Inflammatory macrophage (primary cell): ENCODE measurements at regions not wholly inside any gene's neighbourhood (a gene's known extent, or its start where the extent isn't known, plus 50 kb on each side); places are given as distances from the start of the nearest gene placed in this dataset.

Experiments used
- DNase-seq, 2 donors: peaks; one replicate each; pipeline ENCODE4 v3.0.0-alpha.2; 2020 to 2022

GRCh38 chr2:152863826-152864225 lies 145.4 kb downstream of the ARL6IP6 start:
- no peak for DNase-seq

DNA sequence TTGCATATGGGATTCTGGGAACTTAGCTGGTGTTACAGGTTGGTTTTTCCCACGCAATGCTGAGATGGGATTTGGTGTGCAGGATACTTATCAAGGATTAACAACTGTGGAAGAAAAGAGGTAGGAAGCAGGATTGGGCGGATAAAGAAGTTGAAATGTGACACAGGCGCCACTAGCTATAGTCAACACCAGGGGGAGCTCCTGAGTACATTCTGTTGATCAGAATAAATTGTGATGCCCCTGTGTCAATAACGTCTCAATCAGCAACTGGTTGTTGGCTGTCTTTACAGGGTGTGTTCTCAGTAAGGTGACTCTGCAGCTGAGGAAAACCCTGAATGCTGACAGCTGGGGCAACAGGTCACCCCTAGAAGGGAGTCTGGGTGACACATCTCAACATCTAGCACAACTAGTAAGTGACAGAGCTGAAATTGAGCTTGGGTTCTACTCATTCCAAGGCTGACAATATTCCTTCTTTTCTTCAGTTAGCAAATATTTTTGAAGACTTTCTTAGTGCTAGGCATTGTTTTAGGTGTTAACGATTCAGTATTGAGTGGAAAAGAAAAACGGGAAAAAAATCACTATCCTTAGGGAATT lies 143.0 kb downstream of the ARL6IP6 start:
- DNase-seq: peak; percentile 20 to 24

DNA sequence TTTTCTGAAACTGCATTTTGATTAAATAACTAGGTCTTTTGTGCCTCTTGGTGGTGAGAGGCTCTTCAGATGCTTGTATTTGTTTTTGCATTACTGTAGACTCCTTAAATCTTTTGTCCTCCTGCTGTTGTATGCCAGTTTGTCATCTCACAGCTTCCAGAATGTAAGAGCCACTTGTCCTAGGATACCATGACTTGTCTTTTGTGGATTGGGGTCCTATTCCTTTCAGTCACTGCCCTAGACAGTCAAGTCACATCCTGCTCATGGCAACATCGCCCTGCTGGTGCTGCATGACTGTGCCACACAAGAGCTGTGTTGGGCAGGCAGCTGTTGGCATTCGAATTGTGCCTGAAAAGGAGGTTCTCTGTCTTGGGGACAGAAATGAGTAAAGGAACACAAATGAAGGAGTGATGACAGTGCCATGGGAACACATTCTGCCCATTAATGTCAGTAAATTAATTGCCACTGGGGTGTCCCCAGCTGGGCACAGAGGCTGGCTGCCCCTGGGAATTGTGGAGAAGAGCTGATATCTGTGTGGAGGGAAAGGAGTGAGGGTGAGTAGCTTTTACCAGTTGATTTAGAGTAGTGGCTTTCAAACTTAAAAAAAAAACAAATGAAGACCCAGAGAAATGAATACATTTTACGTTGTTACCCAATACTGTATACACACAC lies 140.3 kb downstream of the ARL6IP6 start:
- no peak for DNase-seq

DNA sequence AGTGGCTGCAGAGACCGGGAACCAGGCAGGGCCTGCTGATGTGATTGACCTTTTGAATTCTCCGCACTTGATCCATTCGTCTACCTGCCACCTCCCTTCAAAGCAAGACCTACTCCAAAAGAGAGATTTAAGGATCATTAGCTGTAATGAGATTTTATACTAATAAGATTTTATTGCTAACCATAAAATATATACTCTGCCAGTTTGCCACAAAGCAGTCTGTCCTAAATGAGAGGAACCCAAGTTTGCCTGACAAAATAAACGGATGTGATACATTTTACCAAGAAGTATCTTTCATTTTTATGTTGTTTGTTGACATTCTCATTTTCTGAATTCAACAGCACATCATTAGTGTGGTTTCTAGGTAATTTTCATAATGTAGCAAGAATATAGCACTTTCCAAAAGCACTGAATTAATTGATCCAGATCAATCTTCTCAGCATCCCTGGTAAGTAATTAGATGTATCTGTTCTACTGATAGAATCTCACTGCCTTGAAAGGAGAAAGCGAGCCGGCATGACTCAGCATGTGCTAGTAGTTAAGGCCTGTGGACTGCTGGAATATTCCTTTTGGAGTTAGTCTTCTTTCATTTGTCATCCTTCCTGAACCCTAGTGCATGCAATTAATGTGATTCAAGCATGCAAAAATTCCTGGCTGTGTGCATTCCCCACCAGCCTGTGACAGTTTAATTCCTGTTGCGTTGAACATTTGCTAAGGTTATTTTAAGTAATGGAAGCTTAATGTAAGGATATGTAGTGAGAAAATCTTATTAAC lies 128.5 kb downstream of the ARL6IP6 start:
- DNase-seq: no peak

DNA sequence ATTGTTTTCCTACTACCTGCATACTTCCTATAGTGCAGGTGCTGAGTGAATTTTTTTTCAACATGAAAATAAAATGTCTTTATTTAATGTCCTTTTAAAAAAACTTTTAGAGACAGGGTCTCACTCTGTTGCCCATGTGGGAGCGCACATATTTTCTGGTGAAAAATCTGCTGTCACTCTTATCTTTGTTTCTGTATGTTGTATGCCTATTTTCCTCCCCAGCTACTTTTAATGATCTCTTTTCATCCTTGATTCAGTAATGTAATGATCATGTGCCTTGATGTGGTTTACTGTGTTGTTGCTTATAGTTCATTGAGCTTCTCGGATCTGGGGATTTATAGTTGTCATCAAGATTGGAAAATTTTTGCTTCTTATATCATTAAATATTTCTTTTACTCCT lies 117.3 kb downstream of the ARL6IP6 start:
- no peak for DNase-seq

DNA sequence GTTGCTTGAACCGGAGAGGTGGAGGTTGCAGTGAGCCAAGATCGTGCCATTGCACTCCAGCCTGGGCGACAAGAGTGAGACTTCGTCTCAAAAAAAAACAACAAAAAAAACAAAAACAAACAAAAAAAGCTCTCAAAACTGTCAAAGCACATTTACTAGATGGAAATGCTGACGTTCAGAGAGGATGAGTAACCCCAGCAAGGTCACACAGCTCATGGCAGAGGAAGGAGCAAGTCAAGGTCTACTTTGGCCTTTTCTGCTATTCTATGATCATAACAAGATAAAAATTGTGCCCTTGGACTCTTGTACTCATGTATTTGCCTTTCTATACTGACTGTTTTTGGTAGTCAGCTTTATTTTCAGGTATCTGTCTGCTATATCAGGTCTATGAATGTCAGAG lies 109.5 kb downstream of the ARL6IP6 start:
- DNase-seq: no peak

DNA sequence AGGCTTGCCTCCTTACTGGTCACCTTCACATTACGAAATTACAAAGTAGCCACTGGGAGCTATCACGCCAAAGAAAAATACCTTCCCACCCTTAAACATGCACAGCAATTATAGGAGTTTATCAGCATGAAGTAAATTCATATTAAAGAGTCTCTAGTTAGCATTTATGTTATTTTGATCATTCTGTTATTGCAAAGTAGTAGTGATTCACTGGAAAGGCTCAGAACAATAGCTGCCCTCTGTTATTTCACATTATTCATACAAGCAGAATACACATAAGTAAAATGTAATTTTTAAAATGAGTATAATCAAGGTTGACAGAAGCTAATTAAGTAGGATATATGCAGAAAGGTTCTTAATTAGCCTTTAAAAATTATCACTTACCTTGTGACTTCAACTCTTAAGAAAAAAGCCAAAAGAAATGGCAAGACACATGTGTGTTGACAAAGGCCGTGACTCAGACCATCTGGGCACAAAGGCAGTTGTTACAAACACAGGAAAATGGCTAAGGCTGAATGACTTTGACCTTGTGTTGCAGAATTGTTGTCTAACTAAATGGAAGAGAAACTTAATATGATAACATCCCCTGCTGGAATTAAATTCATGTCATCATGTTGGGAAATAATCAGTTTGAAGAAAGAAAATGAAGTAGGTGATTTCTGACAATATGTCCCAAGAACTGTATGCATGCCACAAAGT lies 108.3 kb downstream of the ARL6IP6 start:
- no peak for DNase-seq

DNA sequence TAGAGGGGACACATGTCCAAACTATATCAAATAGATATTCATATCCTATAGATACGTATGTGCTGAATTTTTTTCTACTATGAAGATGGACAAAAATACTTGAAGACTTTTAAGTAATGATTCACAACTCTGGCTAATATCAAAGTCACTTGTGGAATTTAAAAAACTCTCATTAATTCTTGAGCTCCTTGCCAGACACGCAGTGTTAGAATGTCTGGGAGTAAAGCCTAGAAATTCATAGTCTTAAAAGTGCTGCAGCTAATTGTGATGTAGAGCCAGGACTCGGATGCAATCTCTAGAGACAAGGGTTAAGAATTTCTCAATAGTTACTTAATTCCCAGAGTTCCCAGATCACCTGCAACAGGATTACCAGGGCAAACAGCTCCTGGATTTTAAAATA lies 107.4 kb downstream of the ARL6IP6 start:
- DNase-seq: no peak

GRCh38 chr2:152823905-152824304 lies 105.5 kb downstream of the ARL6IP6 start:
- DNase-seq: no peak

DNA sequence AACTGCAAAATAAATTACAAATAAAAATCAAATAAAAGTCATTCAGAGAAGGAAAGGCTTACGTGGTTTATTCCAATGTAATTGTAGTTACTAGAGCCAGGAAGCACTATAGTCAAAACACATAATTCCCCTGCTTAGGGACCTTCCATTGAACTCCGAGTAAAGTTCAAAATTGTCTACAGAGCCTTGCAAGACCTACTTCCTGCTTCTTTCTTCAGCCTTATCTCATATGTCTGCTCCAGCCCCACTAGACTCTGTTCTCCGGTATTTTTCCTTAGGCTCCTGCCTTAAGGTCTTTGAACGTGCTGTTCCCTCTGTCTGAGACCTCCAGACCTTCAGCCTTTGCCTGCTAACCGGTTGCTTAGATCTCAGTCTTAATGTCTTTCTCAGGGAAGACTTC lies 104.3 kb downstream of the ARL6IP6 start:
- DNase-seq: no peak

- DNase-seq: no peak
Observed at GRCh38 chr2:152820048-152820447, 101.6 kb downstream of the ARL6IP6 start.

DNA sequence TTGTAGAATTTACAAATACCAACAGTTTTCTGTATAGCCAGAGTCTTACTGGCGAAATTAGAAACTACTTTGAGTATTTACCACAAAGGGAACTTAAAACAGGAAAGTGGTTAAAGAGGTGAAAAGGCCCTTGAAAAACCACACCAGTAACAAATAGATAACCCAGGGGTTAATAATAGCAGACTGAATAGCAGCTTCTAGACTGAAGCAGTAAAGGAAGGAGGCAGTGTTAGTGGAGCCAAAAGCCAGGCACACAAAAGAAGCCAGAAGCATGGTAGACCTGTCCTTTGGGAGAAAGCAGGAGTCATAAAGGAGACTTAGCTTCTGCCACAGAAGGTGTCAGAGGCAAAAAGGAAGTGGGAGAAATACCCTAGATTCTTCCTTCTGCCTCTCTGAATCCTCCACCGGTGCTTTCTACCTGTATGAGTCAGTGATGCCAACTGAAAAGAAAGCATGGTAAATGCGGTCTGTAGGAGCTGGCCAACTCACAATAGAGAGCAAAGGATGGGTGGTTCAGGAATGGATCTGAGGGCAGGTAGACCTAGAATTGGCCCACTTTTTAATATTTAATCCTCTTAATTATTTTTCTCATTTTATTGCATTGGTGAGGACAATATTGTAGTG lies 97.3 kb downstream of the ARL6IP6 start:
- DNase-seq: no peak

- no peak for DNase-seq
Observed at GRCh38 chr2:152814475-152815030, 96.1 kb downstream of the ARL6IP6 start.

DNA sequence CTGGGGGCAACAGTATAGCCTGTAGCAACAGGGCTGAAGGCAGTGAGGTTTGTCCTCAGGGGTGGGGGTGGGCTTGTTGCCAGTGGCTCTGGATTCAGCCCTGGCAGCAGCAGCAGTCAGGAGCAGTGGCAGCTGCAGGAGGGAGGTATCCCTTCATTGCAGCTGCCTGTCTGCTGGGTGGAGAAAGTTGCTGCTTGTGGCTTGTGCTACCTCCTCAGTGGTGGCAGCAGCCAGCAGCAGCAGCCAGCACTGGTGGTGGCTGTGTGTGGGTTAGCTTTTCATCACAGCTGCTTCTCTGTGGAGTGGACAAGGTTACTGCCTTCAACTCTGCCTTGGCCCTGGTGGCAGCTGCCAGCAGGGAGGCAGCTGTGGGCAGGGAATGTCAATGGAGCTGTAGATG lies 94.9 kb downstream of the ARL6IP6 start:
- no peak for DNase-seq
